Right lobe of liver (tissue), 6 donors: ENCODE measurements at regions not wholly inside any gene's neighbourhood (a gene's known extent, or its start where the extent isn't known, plus 50 kb on each side); places are given as distances from the start of the nearest gene placed in this dataset.

ENCODE experiments used
- ATAC-seq, 4 donors: fragments of 200-7000 bp; cut with Tn5 transposase; one replicate each; pipeline ENCODE4 v1.9.1; 2020; ENCODE audit warnings: mild to moderate bottlenecking in 4 of 4, moderate library complexity in 4 of 4
- DNase-seq, 3 donors: peaks; one replicate each; pipeline ENCODE4 v3.0.0-alpha.2; 2020
- H3K27ac ChIP-seq, 3 donors: fragments of 200-600 bp; one replicate each; pipeline ENCODE4 v1.8.0; 2022
- H3K27me3 ChIP-seq, 2 donors: fragments of 200-600 bp; one replicate each; pipeline ENCODE4 v1.8.0; 2022
- H3K36me3 ChIP-seq, 4 donors: fragments of 200-600 bp; sonication (generic) in 1 of 4; one replicate each; pipeline versions ENCODE4 v1.5.1 to v1.8.0; 2017 to 2022; ENCODE audit warnings: control low read depth in 1 of 4
- H3K4me1 ChIP-seq, 4 donors: fragments of 200-600 bp; sonication (generic) in 1 of 4; one replicate each; pipeline versions ENCODE4 v1.5.1 to v1.8.0; 2017 to 2022; ENCODE audit warnings: control low read depth in 1 of 4
- H3K4me3 ChIP-seq, 3 donors: fragments of 200-600 bp; one replicate each; pipeline ENCODE4 v1.8.0; 2022
- H3K9me3 ChIP-seq, 4 donors: fragments of 200-600 bp; sonication (generic) in 1 of 4; one replicate each; pipeline versions ENCODE4 v1.5.1 to v1.8.0; 2017 to 2022; ENCODE audit warnings: control low read depth in 1 of 4
- CTCF ChIP-seq, 4 donors: fragments of 200-600 bp in 3 of 4; fragments of 450-650 bp in 1 of 4; IDR thresholded peaks; one replicate each; pipeline versions ENCODE4 v1.5.1 to v1.8.0; 2016 to 2022; ENCODE audit warnings: antibody characterized with exemption in 4 of 4, mild to moderate bottlenecking in 2 of 4
- POLR2A ChIP-seq: fragments of 450-650 bp; IDR thresholded peaks from one replicate; pipeline ENCODE4 v1.6.1; 2017; ENCODE audit warnings: antibody characterized with exemption, mild to moderate bottlenecking
- WGBS: methylation state at CpG from one replicate; pipeline ENCODE4 v1.1.6; 2018; ENCODE audit warnings: low coverage, low lambda C conversion rate; ENCODE audit not compliant: insufficient coverage; ENCODE audit errors: missing lambda C conversion rate; 5-methylcytosine and 5-hydroxymethylcytosine counted together
- intact Hi-C, 2 donors: fragments of 100-400 bp; cut with DNase I; formaldehyde crosslinking; loops; one replicate each; pipeline versions ENCODE4 v1.11.2 to v1.14.1; 2022
- donor health status: DM: no; HTN: yes; CAD: no.
- donor health status: DM: no; HTN: no; CAD: no.
- donor health status: DM: no; HTN: no; CAD: no.
- donor health status: DM: no; HTN: yes; CAD: no.
- donor health status: DM: no; HTN: yes; CAD: no.

- WGBS = 13% methylated on average over 1 of the region's 1 CpG
- no peak for TF ChIP-seq CTCF (IDR thresholded peaks at IDR 0.05)
- TF ChIP-seq POLR2A = no peak
- Histone ChIP-seq H3K4me1 (no peaks in the 10 kb centered on the region), H3K4me3 (no peak overlapping the region), H3K27ac (no peak overlapping the region), H3K27me3 (no peaks in the 10 kb centered on the region), H3K9me3 (no peaks in the 10 kb centered on the region), H3K36me3 (no peaks in the 10 kb centered on the region)
- DNase-seq (no peak), ATAC-seq (no peak)
- intact Hi-C loops = no loop called here
Observed at GRCh38 chr5:20466512-20466911, 478.5 kb upstream of the CDH18 start.

DNA sequence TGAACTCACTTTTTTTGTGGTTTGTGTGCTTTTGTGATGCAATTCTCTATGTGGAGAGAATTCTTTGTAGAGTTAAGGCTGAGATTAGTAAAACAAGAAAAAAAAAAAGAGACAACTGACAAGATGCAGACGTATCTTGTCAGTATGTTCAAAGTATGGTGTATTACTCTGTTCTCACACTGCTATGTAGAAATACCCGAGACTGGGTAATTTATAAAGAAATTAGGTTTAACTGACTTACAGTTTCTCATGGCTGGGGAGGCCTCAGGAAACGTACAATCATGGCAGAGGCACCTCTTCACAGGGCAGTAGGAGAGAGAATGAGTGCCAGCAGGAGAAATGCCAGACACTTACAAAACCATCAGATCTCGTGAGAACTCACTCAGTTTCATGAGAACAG lies 475.2 kb upstream of the CDH18 start:
- 32% methylated on average over 4 of the region's 4 CpGs for WGBS
- Histone ChIP-seq H3K36me3 (no peaks in the 10 kb centered on the region), H3K27ac (no peak overlapping the region), H3K27me3 (no peaks in the 10 kb centered on the region), H3K4me1 (no peaks in the 10 kb centered on the region), H3K4me3 (no peak overlapping the region), H3K9me3 (no peaks in the 10 kb centered on the region)
- no peak for ATAC-seq
- DNase-seq = no peak
- no peak for TF ChIP-seq POLR2A
- no peak for TF ChIP-seq CTCF (IDR thresholded peaks at IDR 0.05)
- intact Hi-C loops = no loop called here

- H3K27ac ChIP-seq = no peak overlapping the region
- no peaks in the 10 kb centered on the region for H3K9me3 ChIP-seq
- ATAC-seq (no peak), DNase-seq (no peak)
- H3K4me1 ChIP-seq = no peaks in the 10 kb centered on the region
- intact Hi-C loops = no loop called here
- H3K36me3 ChIP-seq = no peaks in the 10 kb centered on the region
- no peaks in the 10 kb centered on the region for H3K27me3 ChIP-seq
- no peak overlapping the region for H3K4me3 ChIP-seq
- no peak for TF ChIP-seq CTCF (IDR thresholded peaks at IDR 0.05)
- 55% methylated on average over 3 of the region's 3 CpGs for WGBS
Observed at GRCh38 chr5:20446121-20446520, 458.1 kb upstream of the CDH18 start.

DNA sequence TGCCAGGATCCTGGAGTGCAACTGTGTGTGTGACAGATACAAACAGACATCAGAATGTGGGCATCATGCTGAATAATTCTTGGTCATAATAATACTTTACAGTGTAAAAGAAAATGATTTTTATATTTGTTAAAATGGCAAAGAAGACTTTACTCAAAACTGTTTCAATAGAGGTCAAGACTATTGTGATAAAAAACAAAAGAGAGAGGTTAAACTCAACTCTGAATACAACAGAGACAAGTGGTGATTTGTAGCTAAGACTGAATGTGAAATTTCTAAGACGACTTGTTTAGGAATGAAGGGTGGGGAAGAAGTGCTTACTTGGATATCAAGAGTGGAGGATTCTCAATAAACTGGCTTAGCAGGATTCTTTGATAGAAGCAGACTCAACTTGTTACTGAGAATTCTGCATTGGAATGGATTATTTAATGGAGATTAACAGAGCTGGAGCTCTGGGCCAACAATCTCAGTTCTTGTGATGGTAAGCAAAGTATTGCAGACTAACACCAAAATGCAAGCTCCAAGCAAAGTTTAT lies 457.4 kb upstream of the CDH18 start:
- 36% methylated on average over 1 of the region's 1 CpG for WGBS
- intact Hi-C loops = no loop called here
- no peaks in the 10 kb centered on the region for H3K36me3 ChIP-seq
- ATAC-seq = no peak
- H3K27me3 ChIP-seq = no peaks in the 10 kb centered on the region
- no peak overlapping the region for H3K27ac ChIP-seq
- no peak overlapping the region for H3K4me3 ChIP-seq
- no peaks in the 10 kb centered on the region for H3K4me1 ChIP-seq
- no peak for TF ChIP-seq POLR2A
- no peak for TF ChIP-seq CTCF (IDR thresholded peaks at IDR 0.05)
- H3K9me3 ChIP-seq = no peaks in the 10 kb centered on the region
- no peak for DNase-seq

DNA sequence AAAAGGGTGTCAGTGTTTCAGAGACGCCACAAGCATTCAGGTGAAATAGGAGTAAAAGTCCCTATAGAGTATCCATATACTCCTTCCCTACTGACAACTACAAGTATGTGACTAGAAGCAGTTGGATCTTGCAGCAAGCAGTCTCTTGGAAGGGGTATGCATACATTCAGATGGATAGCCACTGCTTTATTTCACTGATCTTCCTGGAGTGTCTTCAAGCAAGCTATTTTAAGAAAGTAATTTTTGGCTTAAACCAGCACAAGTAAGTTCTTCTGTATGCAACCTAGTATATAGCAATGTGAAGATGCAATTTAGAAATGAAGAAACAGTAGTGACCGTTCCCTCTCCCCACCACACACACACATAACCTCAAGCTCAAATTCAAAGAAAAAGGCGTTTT lies 446.8 kb upstream of the CDH18 start:
- ATAC-seq (no peak), DNase-seq (no peak)
- no peaks in the 10 kb centered on the region for H3K36me3 ChIP-seq
- no peak overlapping the region for H3K27ac ChIP-seq
- no peaks in the 10 kb centered on the region for H3K4me1 ChIP-seq
- H3K9me3 ChIP-seq = no peaks in the 10 kb centered on the region
- intact Hi-C loops = no loop called here
- 51% methylated on average over 3 of the region's 3 CpGs for WGBS
- H3K4me3 ChIP-seq = no peak overlapping the region
- TF ChIP-seq CTCF (IDR thresholded peaks at IDR 0.05) = no peak
- no peak for TF ChIP-seq POLR2A
- H3K27me3 ChIP-seq = no peaks in the 10 kb centered on the region
